Smooth muscle cell (in vitro differentiated cells): ENCODE measurements at regions not wholly inside any gene's neighbourhood (a gene's known extent, or its start where the extent isn't known, plus 50 kb on each side); places are given as distances from the start of the nearest gene placed in this dataset.

Experiments
- DNase-seq: peaks from one replicate; lab custom pipeline; 2025; ENCODE audit not compliant: unreplicated experiment; lab: John Stamatoyannopoulos, UW
- H2AFZ ChIP-seq: fragments of 200-600 bp; sonication (generic); 2 replicates; pipeline ENCODE4 v1.6.0; 2016; ENCODE audit warnings: antibody characterized with exemption, low read depth, mild to moderate bottlenecking
- H3F3A ChIP-seq: fragments of 200-600 bp; sonication (generic); 2 replicates; pipeline ENCODE4 v1.6.0; 2017; ENCODE audit warnings: antibody characterized with exemption, low read depth
- H3K27ac ChIP-seq: fragments of 200-600 bp; sonication (generic); 2 replicates; pipeline ENCODE4 v1.5.1; 2016; ENCODE audit warnings: low read depth, mild to moderate bottlenecking
- H3K27me3 ChIP-seq: fragments of 200-600 bp; sonication (generic); 2 replicates; pipeline ENCODE4 v1.6.1; 2016; ENCODE audit warnings: low read depth, mild to moderate bottlenecking
- H3K36me3 ChIP-seq: fragments of 200-600 bp; sonication (generic); 2 replicates; pipeline ENCODE4 v1.5.1; 2016; ENCODE audit warnings: low read depth
- H3K4me1 ChIP-seq: fragments of 200-600 bp; sonication (generic); 2 replicates; pipeline ENCODE4 v1.5.1; 2016; ENCODE audit warnings: low read depth
- H3K4me2 ChIP-seq: fragments of 200-600 bp; sonication (generic); 2 replicates; pipeline ENCODE4 v1.6.0; 2016; ENCODE audit warnings: mild to moderate bottlenecking
- H3K4me3 ChIP-seq: fragments of 200-600 bp; sonication (generic); 2 replicates; pipeline ENCODE4 v1.5.1; 2016; ENCODE audit warnings: mild to moderate bottlenecking
- H3K79me2 ChIP-seq: fragments of 200-600 bp; sonication (generic); 2 replicates; pipeline ENCODE4 v1.6.0; 2016; ENCODE audit warnings: low read depth, mild to moderate bottlenecking
- H3K9ac ChIP-seq: fragments of 200-600 bp; sonication (generic); 2 replicates; pipeline ENCODE4 v1.6.0; 2016; ENCODE audit warnings: low read depth
- H3K9me3 ChIP-seq: fragments of 200-600 bp; sonication (generic); replicated peaks from 2 replicates; pipeline ENCODE4 v1.5.1; 2016; ENCODE audit warnings: low read depth
- H4K20me1 ChIP-seq: fragments of 200-600 bp; sonication (generic); 2 replicates; pipeline ENCODE4 v1.6.0; 2016; ENCODE audit warnings: low read depth
- WGBS: methylation state at CpG from one replicate; pipeline ENCODE4 v1.1.7; 2016; ENCODE audit warnings: low lambda C conversion rate; 5-methylcytosine and 5-hydroxymethylcytosine counted together
- TF ChIP-seq, protein P1 (sequence below): fragments of 200-600 bp; sonication (generic); IDR thresholded peaks from 2 replicates; pipeline ENCODE4 v1.5.1; 2017; ENCODE audit warnings: borderline replicate concordance, mild to moderate bottlenecking, antibody characterized with exemption; ENCODE audit not compliant: insufficient read depth, poor library complexity, severe bottlenecking

DNA sequence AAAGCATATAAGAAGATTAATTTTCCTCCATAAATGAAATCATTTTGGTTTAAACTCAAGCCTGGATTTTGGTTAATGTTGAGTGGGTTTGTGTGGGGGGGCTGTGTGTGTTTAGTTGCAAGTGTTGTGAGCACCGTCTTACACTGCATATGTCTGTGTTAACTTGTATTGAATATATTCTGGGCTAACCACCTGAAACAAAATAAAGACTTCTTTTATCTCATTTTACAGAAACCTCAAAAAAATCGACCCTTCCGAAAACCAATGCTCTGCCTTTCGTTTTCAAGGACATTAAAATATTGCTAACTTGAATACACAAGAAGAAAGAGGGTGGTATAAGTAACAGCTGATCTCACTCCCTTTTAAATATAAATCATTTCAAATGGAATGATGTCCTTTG lies 192.2 kb upstream of the BLID start:
- H3K4me1 ChIP-seq, result no peaks in the 10 kb centered on the region
- DNase-seq, result no peak
- H4K20me1 ChIP-seq, result no peaks in the 10 kb centered on the region
- H3K27me3 ChIP-seq, result peaks cover 6% of the 10 kb centered on the region
- H3K9me3 ChIP-seq, result no peaks in the 10 kb centered on the region
- H3K4me3 ChIP-seq, result no peak overlapping the region
- H2AFZ ChIP-seq, result no peak overlapping the region
- H3K79me2 ChIP-seq, result no peaks in the 10 kb centered on the region
- H3K27ac ChIP-seq, result no peak overlapping the region
- no peaks in the 10 kb centered on the region for H3F3A ChIP-seq
- no peak overlapping the region for H3K9ac ChIP-seq
- TF ChIP-seq, protein P1, sequence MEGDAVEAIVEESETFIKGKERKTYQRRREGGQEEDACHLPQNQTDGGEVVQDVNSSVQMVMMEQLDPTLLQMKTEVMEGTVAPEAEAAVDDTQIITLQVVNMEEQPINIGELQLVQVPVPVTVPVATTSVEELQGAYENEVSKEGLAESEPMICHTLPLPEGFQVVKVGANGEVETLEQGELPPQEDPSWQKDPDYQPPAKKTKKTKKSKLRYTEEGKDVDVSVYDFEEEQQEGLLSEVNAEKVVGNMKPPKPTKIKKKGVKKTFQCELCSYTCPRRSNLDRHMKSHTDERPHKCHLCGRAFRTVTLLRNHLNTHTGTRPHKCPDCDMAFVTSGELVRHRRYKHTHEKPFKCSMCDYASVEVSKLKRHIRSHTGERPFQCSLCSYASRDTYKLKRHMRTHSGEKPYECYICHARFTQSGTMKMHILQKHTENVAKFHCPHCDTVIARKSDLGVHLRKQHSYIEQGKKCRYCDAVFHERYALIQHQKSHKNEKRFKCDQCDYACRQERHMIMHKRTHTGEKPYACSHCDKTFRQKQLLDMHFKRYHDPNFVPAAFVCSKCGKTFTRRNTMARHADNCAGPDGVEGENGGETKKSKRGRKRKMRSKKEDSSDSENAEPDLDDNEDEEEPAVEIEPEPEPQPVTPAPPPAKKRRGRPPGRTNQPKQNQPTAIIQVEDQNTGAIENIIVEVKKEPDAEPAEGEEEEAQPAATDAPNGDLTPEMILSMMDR, result no peak
- H3K36me3 ChIP-seq, result no peaks in the 10 kb centered on the region
- H3K4me2 ChIP-seq, result no peak overlapping the region
- 92% methylated on average over 4 of the region's 4 CpGs for WGBS

DNA sequence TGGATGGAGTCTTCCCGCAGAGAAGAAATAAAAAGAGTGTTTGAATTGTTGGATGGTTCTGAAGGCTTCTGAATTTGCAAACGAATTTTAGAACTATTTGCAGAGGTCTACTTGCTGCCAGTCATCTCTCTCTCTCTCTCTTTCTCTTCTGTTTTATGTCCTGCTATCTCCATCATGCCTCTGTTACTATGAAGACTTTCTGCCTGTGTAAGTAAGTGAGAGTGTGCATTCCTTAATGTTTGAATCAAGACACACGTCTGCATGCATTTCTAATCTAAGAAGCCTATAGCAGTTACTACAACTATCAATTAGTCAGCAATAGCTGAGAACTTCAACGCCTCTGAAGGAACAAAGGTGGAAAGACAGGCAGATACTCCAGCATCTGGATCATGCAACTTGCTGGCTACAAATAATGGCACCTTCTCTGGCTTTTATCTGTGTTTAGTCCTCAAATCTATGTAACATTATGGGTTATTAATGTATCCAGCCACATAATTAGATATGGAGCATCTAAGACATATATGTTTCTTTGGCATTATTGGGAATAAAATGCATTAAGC lies 191.5 kb upstream of the BLID start:
- H3K4me2 ChIP-seq, result no peak overlapping the region
- H4K20me1 ChIP-seq, result no peaks in the 10 kb centered on the region
- H2AFZ ChIP-seq, result no peak overlapping the region
- no peak overlapping the region for H3K4me3 ChIP-seq
- DNase-seq, result no peak
- no peaks in the 10 kb centered on the region for H3K79me2 ChIP-seq
- H3K9ac ChIP-seq, result no peak overlapping the region
- H3K9me3 ChIP-seq, result no peaks in the 10 kb centered on the region
- no peaks in the 10 kb centered on the region for H3K36me3 ChIP-seq
- H3K27me3 ChIP-seq, result peaks cover 6% of the 10 kb centered on the region
- H3K4me1 ChIP-seq, result no peaks in the 10 kb centered on the region
- TF ChIP-seq, protein P1, result no peak
- 62% methylated on average over 4 of the region's 4 CpGs for WGBS
- H3F3A ChIP-seq, result no peaks in the 10 kb centered on the region
- H3K27ac ChIP-seq, result no peak overlapping the region

DNA sequence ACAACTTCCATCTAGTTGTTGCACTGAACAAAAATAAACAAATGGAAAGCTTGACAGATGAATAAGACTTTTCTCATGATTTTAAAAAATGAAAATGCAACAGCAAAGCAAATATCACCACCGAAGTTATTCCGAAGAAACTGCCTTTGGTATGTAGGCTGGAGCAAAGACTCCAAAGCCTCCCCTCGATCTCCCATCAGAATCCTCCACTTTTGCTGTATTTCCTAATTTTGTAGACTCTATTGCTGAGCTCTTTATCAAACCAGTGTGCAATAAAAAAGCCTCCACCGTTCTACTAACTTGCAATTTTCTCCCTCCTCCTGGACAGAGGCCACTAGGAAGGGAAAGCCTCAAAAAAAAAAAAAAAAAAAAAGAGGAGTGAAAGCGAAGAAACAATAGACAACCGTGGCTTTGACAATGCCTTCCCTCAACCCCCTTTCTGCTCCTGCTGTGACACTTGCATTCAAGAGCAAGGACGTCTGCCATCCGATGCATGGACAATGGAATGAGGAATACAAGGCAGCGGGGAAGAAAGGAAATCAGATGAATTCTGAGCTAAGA lies 190.9 kb upstream of the BLID start:
- H3K36me3 ChIP-seq, result no peaks in the 10 kb centered on the region
- no peak overlapping the region for H3K27ac ChIP-seq
- peaks cover 6% of the 10 kb centered on the region for H3K27me3 ChIP-seq
- no peaks in the 10 kb centered on the region for H3K4me1 ChIP-seq
- DNase-seq, result no peak
- TF ChIP-seq, protein P1, result no peak
- H3K79me2 ChIP-seq, result no peaks in the 10 kb centered on the region
- H2AFZ ChIP-seq, result no peak overlapping the region
- no peak overlapping the region for H3K4me3 ChIP-seq
- 62% methylated on average over 9 of the region's 9 CpGs for WGBS
- H3K4me2 ChIP-seq, result no peak overlapping the region
- H3K9ac ChIP-seq, result no peak overlapping the region
- H3F3A ChIP-seq, result no peaks in the 10 kb centered on the region
- no peaks in the 10 kb centered on the region for H4K20me1 ChIP-seq
- no peaks in the 10 kb centered on the region for H3K9me3 ChIP-seq
